ENCODE measurements at regions not wholly inside any gene's neighbourhood (a gene's known extent, or its start where the extent isn't known, plus 50 kb on each side); places are given as distances from the start of the nearest gene placed in this dataset.

- no peaks in the 10 kb centered on the region for H3K9me3 ChIP-seq (replicated peaks; ENCODE audit: control insufficient read depth, insufficient read depth, low read depth, low read length)
- no peak for DNase-seq (ENCODE audit: extremely low read depth in 1 of 4, low spot score in 3 of 4)
- H4K20me1 ChIP-seq (replicated peaks; ENCODE audit: control insufficient read depth, insufficient read depth, low read length), result no peaks in the 10 kb centered on the region
- no peaks in the 10 kb centered on the region for H3K79me2 ChIP-seq (ENCODE audit: control insufficient read depth, insufficient read depth, low read length)
- WGBS (ENCODE audit: insufficient coverage, low coverage, missing lambda C conversion rate), result 2% methylated on average over 4 of the region's 4 CpGs
- no peaks in the 10 kb centered on the region for H3K4me1 ChIP-seq (replicated peaks in 1 of 2; ENCODE audit: control insufficient read depth in 2 of 2, insufficient read depth in 2 of 2, low read length in 2 of 2)
- no peak overlapping the region for H3K9ac ChIP-seq (ENCODE audit: insufficient read depth in 1 of 2, low read depth in 2 of 2, low read length in 2 of 2)
- POLR2A ChIA-PET, result no interaction called here
- no peaks in the 10 kb centered on the region for H3K36me3 ChIP-seq (ENCODE audit: control insufficient read depth, insufficient read depth, low read length)
- H3K4me3 ChIP-seq, result no peak overlapping the region
- CTCF ChIA-PET (ENCODE audit: low intra/inter-chr PET ratio), result no interaction called here
- in situ Hi-C loops (cut with MboI), result no loop called here
- no peaks in the 10 kb centered on the region for H3K27me3 ChIP-seq (ENCODE audit: control insufficient read depth in 2 of 2, insufficient read depth in 2 of 2, low read length in 2 of 2)
- intact Hi-C loops (cut with micrococcal nuclease), result no loop called here
- no peak overlapping the region for H3K4me2 ChIP-seq (ENCODE audit: insufficient read depth, low read length)
- BruUV-seq (replicated peaks), result no TSS peak
- H3K9me1 ChIP-seq (ENCODE audit: control insufficient read depth, insufficient read depth, low read length), result no peaks in the 10 kb centered on the region
- no peak for FAIRE-seq
- H3K27ac ChIP-seq (ENCODE audit: extremely low read depth, low read depth, low read length), result no peak overlapping the region
- no peak for ATAC-seq
- no peak overlapping the region for H2AFZ ChIP-seq (ENCODE audit: low read depth, low read length)
- no peak for TF ChIP-seq MLLT1 (IDR thresholded peaks at IDR 0.05)
- TF ChIP-seq ATF7 (IDR thresholded peaks at IDR 0.05), result no peak
- TF ChIP-seq SRSF3 (IDR thresholded peaks at IDR 0.05; ENCODE audit: insufficient read depth, low read length), result no peak
- TF ChIP-seq ZNF24 (IDR thresholded peaks at IDR 0.05), result no peak
- no peak for TF ChIP-seq SRF (CRISPR knock-in tag; IDR thresholded peaks at IDR 0.05)
- no peak for TF ChIP-seq FOXA3 (CRISPR knock-in tag; conservative IDR thresholded peaks at IDR 0.05 in 1 of 2, IDR thresholded peaks at IDR 0.05 in 1 of 2)
- no peak for TF ChIP-seq IRF1 (CRISPR knock-in tag; IDR thresholded peaks at IDR 0.05; ENCODE audit: borderline replicate concordance)
- TF ChIP-seq ZBTB49 (CRISPR knock-in tag; IDR thresholded peaks at IDR 0.05; ENCODE audit: borderline replicate concordance), result no peak
- TF ChIP-seq ZBTB33 (CRISPR knock-in tag; IDR thresholded peaks at IDR 0.05), result no peak
- no peak for TF ChIP-seq FOXK1 (CRISPR knock-in tag; IDR thresholded peaks at IDR 0.05; ENCODE audit: borderline replicate concordance)
- TF ChIP-seq ATF6 (CRISPR knock-in tag; IDR thresholded peaks at IDR 0.05), result no peak
- no peak for TF ChIP-seq RBM14 (IDR thresholded peaks at IDR 0.05; ENCODE audit: borderline replicate concordance, insufficient read depth, low read depth, low read length)
- no peak for TF ChIP-seq NCOA4 (IDR thresholded peaks at IDR 0.05; ENCODE audit: partially characterized antibody)
These were observed 87.2 kb downstream of the SLC5A7 start for GRCh38 chr2:108073415-108074072.
